Activated CD8-positive, alpha-beta memory T cell treated with anti-CD3 and anti-CD28 coated beads, Interleukin-2, amount 50 U/mL, for 24 hours (primary cell): ENCODE measurements at regions not wholly inside any gene's neighbourhood (a gene's known extent, or its start where the extent isn't known, plus 50 kb on each side); places are given as distances from the start of the nearest gene placed in this dataset.
"Not testable (repeated sequence)": the region's sequence is repeated elsewhere in the genome, so short reads cannot be mapped to it uniquely, and the experiment has no call there.

Source experiments
- DNase-seq: peaks from one replicate; pipeline ENCODE4 v3.0.0-alpha.2; 2020; ENCODE audit errors: extremely low read depth

DNA sequence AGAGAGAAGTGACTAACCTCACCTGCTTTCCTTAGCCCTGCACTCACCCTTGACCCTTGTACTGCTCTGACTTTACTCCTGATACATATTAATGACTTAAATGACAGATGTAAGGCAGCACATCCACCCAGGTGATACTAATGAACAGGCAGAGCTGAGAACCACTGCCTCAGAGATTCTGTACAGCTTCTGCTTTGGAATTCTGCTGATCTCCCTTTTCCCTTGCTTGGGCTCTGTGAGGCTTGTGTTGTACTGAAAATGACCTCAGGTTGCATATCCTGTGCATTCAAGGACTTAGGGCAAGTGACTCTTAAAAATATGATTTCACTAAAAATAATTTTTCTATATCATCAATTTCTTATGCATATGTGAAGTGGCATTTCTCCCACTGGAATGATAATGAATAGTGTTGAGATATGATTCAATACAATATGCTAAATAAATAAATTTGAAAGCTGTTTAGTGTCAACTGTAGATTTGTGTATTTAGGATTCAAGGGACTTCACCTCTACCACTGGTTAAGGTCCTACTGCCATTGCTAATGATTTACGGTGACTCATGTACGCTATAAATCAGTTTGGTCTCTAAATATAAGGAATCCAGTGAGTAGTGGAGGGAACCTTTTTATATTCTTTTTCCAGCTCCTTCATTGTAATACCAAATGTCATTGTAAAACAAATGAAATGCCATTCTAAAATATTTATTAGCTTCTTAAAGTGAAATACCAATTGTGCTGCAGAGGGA, 328.3 kb downstream of the SOCS6 start:
- no peak for DNase-seq

DNA sequence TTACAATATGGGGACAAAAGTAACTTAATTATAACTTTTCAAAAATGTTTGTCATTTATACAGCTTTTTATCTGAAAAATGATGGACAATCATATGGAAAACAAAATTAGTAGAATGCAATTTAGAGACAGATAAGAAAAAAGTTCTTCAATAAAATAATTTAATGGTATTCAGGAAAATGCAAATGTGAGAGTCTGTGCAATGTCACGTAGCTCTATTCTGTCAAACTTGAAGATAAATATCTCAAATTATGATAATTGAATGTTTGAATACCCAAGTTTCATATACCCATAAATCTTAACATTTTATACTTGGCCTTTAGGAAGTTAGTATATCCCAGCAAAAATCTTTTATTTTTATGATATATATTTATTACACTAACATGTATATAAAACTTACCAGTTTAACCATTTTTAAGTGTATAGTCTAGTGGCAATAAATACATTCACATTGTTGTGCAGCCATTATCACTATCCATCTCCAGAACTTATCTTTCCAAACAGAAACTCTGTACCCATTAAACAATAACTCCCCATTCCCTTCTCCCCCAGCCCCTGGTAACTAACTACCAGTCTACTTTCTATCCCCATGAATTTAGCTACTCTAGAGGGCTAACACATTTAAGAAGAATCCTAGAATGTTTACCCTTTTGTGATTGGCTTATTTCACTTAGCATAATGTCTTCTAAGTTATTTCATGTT, 311.5 kb downstream of the SOCS6 start:
- DNase-seq = no peak

DNA sequence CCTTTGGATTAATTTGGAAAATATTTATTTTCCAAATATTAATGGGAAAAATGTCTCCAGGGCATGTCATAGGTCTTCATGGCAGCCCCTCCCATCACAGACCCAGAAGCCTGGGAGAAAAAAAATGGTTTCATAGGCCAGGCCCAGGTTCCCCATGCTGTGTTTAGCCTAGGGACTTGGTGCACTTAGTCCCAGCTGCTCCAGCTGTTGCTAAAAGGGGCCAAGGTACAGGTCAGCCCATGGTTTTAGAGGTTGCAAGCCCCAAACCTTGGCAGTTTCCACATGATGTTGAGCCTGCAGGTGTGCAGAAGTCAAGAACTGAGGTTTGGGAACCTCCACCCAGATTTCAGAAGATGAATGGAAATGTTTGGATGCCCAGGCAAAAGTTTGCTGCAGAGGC, 309.6 kb downstream of the SOCS6 start:
- no peak for DNase-seq

DNA sequence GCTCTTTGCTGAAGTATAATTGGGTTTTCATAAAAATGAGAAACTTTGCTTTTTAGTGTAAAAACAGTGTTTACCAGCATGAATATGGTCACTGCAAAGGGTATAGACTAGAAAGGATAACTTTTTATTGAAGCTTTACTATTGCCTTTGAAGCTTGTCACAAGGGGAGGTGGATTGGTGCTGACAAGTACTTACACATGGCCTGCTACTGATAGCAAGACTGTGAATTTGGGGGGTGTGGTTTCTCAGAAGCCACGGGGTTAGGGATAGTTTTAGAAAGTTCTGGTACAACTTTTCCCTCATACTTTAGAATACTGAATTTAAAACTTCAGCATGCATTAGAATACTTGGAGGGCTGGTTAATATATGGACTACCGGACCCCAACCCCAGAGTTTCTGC, 294.1 kb downstream of the SOCS6 start:
- no peak for DNase-seq

DNA sequence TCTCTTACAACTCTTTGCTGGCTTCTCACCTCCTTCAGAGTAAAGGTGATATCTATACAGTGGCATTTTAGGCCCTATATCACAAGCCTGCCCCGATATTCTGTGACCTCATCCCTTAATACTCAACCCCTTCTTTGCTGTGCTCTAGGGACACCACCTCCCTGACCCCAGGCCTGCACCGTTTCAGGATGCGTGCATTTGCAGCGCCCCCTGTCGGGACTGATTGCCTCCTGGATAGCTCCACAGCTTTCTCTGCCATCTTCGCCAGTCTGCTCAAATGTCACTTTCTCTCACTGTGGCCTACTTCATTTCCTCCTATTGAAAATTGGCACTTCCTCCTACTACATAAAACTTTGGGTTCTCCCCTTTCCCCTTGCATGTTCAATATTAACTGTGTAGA, 289.6 kb downstream of the SOCS6 start:
- no peak for DNase-seq

DNA sequence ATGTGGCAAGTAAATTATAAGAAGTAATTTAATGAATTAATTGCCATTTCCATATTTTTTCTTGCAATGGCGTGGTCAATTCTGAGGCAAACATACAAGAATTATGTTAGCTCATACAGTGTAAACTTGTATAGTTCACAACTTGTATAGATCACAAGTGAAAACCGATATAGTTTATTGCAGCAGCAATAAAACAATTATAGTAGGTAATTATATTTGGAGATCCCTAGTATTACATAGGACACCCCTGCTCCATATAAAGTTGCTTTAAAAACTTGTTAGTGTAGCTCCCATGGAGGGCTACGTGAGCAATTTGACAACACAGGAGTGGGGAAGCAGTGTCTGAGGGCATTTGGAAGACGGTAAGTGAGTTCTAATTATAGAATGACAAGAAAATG, 288.2 kb downstream of the SOCS6 start:
- no peak for DNase-seq

DNA sequence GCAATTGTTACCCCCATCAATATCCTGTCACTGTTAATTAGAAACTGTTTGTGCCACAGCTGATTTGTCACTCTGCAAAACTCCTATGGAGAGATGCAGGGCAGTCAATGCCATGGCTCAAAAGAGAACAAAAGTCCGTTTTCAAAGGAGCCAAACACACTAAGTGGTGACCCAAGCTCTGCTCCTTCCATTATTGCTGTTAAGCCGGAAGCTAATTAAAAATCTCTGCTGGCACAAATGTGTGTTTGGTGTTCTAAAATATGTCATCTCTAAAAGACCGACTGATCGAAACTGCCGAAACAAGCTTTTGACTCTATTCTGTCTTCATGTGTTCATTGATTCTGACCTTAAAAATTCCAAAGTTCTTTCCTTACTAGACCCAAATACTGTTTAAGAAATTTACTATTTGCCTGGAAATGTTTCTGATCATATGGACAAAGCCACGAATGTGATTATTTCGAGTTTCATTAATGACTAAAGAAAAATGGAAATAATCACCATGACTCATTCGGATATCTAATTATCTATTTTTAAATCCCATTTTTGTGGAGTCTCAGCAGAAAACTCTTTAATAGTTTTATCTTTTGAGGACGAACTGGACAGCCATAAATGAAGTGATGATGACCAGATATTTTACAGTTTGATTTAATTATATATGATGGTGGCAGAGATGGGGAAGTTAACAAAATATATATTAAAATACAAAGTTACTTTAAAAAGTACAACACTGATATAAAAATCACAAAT, 287.6 kb downstream of the SOCS6 start:
- no peak for DNase-seq

DNA sequence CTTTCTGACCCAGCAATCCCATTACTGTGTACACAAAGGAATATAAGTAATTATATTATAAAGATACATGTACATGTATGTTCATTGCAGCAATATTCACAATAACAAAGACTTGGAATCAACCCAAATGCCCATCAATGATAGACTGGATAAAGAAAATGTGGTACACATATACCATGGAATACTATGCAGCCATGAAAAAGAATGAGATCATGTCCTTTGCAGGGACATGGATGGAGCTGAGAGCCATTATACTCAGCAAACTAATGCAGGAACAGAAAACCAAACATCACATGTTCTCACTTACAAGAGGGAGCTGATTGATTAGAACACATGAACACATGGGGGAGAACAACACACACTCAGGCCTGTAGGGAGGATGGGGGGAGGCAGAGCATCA, 286.1 kb downstream of the SOCS6 start:
- not testable (repeated sequence) for DNase-seq

DNA sequence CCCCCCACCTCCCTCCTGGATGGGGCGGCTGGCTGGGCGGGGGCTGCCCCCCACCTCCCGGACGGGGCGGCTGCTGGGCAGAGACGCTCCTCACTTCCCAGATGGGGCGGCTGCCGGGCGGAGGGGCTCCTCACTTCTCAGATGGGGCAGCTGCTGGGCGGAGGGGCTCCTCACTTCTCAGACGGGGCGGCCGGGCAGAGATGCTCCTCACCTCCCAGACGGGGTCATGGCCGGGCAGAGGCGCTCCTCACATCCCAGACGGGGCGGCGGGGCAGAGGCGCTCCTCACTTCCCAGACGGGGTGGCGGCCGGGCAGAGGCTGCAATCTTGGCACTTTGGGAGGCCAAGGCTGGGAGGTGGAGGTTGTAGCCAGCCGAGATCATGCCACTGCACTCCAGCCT, 280.8 kb downstream of the SOCS6 start:
- not testable (repeated sequence) for DNase-seq

DNA sequence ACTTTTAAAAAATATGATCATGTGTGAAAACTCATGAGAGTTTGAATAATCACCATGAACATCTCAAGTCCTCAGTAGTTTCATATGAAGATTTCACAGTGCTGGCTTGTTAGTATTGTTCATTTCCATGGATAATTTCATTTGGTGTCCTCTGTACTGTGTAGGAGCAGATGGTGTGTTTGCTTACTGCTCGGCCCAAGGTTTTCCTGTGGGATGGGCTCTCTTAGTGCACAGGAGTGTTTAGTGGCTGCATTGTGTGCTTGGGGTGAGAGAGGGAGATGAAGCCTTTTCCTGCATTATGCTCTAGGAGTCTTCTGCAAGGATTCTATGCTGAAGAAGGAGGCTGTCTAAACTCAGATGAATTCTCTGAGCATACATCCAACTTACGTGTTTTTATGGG, 270.6 kb downstream of the SOCS6 start:
- DNase-seq = no peak

DNA sequence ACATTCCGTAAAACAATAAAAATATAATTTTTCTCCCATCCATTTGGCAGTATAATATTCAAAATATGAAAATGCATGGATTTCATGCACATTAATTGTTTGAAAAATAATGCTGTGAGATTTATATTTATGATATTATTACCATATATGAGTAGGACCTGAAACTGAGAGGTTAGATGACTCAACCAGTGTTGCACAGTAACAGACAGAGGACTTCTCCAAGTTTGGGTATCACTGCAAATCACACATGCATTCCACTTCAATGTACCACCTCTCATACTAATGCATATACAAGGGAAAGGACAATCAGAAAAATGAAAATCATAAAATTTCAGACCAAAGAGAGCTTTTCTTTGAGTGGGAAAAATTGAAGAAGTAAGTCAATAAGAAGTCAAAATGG, 269.5 kb downstream of the SOCS6 start:
- DNase-seq = no peak

DNA sequence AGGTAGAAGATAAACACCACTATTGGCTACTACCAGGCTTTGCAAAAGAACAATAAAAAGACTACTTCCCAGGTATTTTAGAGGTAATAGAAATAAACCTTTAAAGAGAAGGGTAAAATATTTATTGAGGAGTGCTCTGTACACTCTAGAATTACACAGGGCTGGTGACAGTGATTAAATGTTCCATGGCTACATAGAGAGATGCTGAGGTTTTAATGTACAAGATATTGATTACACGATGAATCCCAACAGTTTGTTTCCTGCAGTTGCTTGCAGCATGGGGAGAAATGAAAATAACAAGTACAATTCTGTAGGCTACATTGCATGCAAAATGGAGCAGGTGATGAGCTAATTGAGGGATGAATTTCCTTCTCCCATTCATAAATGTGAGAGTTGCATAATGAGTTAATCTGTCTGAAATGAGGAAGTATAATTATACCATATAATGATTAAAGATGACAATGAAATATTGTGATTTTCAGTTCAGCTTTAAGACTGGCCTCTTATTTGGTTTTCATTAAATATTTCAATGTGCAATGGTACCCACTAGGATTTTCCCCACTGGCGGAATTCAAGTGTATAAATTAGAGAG, 266.1 kb downstream of the SOCS6 start:
- DNase-seq = no peak

DNA sequence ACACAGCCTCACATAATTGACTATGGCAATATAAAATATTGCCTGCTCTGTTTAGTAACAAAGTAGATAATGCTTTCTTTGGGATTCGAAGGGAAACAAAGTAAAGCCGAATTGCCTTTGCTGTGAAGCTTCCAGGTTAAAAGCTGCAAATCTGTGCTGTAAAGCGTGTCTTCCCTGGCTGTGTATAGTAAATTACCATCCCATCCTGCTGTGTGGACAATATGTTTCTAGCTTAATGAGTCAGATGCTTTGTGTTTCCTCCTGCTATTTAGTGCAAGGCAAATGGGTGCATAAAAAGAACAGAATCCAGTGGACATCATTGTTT, 265.1 kb downstream of the SOCS6 start:
- DNase-seq = no peak

DNA sequence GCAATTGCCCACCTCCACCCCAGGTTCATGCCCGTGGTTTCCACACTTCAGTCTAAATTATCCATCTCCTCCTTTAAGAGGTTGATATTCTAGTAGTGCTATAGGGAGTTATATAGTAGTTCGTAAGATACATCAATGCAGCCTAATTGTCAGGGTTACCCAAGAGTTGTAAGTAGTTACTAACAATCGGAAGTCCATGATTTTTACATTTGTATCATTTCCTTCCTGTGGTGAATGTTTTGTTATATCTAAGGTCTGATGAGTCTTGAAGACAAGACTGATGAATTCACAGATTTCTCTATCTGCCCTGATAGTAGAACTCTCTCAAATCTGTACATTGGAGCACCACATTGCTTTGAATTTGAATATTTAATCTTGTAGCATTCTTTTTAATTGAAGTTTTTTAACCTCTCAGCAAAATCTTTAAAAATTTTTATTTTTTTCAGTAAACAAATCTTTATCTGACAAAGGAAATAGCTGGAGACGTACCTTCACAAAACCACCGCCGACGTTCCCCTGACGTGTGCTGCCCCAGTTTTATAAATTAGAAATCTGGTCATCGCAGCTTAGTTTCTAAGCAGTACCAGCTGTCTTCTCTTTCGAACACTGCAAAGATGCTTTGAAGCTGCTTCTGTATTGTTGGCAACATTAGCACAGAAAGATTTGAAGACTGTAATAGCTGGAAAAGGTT, 264.5 kb downstream of the SOCS6 start:
- no peak for DNase-seq

DNA sequence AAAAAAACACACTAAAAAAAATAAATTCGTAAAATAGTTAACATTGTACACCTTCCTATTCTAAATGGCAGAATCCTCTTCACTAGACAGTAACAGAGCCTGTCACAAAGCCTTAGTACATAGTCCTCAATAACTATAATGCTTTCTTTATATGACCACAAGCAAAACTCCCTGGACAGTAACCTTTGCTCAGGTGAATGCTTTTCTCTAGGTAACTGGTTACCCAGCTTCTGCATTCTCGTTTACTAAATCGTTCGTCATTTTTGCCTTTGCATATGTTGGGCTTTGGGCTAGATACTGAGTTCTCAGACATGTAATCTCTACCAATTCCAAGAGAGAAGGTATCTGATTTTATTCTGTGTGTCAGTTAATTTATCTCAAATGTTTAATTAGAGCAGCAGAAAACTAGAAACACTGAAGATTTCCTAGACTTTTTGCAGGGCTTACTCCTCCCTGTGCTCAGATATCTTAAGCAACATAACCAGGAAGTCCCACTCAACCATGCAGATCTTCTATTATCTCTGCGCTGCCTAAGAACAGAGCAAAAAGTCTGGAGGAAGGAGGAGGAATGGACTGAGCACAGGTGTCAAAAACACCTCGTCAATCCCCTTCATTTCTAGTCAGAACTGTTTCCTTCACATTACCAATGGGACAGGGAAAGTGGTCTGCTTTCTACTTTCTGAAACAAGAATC, 247.7 kb downstream of the SOCS6 start:
- DNase-seq = no peak

DNA sequence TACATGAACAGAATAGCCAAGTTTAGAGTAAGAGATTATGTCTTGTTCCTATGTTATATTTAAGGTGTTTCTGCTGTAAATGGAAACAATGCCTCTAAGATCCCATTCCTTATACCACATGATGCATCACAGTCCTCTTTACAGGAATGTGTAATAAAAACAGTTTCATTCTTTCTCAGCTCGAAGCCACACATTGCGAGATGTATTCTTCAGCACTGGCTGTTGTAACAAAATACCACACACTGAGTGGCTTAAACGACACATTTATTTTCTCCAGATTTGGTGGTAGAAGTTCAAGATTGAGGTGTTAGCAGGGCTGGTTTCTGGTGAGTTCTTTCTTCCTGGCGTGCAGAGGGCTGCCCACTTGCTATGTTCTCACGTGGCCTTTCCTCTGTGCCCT, 246.2 kb downstream of the SOCS6 start:
- DNase-seq = no peak

DNA sequence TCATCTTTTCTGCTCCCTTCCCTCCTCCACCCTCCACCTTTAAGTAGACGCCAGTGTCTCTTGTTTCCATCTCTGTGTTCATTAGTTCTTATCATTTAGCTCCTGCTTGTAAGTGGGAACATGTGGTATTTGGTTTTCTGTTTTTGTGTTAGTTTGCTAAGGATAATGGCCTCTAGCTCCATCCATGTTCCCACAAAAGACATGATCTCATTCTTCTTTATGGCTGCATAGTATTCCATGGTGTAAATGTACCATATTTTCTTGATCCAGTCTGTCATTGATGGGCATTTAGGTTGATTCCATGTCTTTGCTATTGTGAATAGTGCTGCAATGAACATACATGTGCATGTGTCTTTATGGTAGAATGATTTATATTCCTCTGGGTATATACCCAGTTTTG, 236.5 kb downstream of the SOCS6 start:
- DNase-seq = not testable (repeated sequence)

DNA sequence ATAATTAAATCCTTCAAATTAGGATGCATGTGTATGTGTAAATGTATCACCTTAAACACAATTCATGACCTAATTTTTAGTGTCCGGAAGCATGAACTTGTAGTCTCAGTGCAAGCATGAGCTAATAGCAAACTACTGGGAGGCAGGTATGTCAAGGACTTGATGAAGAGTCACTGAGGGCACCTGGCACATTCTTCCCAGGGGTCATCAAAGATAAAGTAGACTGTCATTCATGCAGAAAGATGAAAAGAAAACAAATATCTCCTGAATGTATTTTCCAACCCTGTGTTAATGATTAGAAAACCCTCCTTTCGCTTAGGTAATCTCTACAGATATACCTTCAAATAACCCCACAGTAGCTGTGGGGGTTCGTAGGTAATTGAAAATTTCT, 234.9 kb downstream of the SOCS6 start:
- no peak for DNase-seq

DNA sequence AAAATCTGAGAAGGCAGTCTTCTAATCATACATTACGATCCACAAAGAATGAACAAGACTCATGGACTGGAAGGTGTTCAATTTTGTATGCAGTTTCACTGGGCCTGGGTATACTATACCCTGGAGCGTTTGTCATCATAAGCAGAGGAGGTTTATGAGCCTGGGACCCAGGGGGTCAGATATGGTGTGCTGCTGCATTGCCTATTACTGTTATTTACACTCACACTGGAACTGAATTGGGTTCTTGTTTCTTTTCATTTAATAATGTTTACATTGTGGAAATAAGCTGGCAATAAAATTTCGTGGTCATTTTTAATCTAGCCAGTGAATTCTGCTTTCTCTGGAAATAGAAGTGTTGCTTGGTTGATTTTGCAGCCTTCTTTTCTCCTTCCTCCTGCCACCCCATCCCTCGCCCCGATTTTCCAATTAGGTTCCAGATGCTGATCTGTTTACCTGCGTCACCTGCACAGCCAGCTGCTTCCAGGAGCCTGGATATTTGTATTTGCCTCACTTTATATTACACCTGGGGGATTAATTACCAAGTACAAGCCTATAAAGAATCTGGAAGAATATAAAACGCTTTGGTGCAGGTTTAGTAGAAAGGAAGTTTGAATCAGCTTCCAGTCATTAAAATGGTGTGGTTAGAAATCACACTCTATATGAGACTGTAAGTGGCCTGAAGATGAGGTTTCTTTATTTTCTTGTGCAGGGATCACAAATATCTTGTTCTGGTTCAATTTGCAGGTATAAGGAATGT, 234.4 kb downstream of the SOCS6 start:
- no peak for DNase-seq

DNA sequence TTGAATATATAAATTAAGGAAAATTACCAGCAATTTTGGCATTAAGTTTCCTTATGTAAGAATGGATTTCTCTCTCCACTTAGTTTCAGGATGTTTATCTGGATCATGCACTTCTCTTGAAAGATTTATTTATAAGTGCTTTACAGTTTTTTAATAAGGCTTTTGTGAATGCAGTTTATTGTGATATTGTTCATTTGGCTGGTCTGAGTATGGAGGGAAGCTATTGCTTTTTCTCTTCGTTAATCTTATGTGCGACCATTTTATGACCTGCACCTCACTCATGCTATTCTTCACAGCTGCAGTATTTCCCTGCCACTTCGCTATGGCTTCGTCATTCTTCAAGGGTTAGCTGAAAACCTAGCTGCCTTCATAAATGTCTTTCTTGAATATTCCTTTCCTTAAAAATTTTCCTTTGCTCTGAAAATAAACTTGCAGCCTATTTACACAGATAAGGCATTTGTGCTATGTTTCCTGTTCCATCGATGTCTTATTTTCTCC, 233.4 kb downstream of the SOCS6 start:
- DNase-seq = no peak

DNA sequence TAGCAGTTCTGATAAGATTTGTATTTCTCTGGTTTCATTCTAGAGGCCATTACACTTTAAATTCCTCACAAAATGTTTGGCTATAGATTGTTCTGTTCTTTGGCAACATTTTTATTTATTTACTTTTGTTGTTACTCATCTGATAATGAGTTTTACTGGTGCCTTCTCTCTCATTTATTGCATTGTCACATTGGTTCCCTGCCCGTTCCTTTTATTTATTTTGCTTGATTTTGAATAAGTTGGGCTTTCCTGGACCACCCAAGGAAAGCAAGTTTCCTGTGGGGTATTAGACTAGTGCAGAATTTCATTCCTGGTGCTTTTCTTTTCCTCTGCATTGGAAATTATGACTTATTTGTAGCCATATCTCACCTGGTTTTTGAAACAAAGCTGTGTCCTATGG, 232.0 kb downstream of the SOCS6 start:
- no peak for DNase-seq
